HepG2 (cell line): ENCODE measurements at regions not wholly inside any gene's neighbourhood (a gene's known extent, or its start where the extent isn't known, plus 50 kb on each side); places are given as distances from the start of the nearest gene placed in this dataset.

Source experiments
- BCL6 ChIP-seq: IDR thresholded peaks from 2 replicates; pipeline ENCODE4 v1.6.1; 2016; ENCODE audit warnings: missing genetic modification reagents, missing compliant biosample characterization
- NBN ChIP-seq: fragments of 450-650 bp; conservative IDR thresholded peaks from 2 replicates; pipeline ENCODE4 v1.6.1; 2017
- RARG ChIP-seq: sonication (generic); formaldehyde crosslinking; IDR thresholded peaks from 2 replicates; pipeline ENCODE4 v1.4.0; 2020; ENCODE audit warnings: low read depth, mild to moderate bottlenecking, missing genetic modification reagents
- RBAK ChIP-seq: sonication (generic); formaldehyde crosslinking; IDR thresholded peaks from 2 replicates; pipeline ENCODE4 v1.5.1; 2020; ENCODE audit warnings: mild to moderate bottlenecking, missing genetic modification reagents
- SRSF1 ChIP-seq: fragments of 200-400 bp; formaldehyde crosslinking; optimal IDR thresholded peaks from 2 replicates; pipeline ENCODE3; 2017; ENCODE audit warnings: mild to moderate bottlenecking, low read depth, low read length, moderate library complexity
- TBP ChIP-seq: sonication (generic); formaldehyde crosslinking; IDR thresholded peaks from 2 replicates; pipeline ENCODE4 v1.5.0; 2020; ENCODE audit warnings: missing genetic modification reagents
- ZBTB40 ChIP-seq, 2 experiments: fragments of 450-650 bp in 1 of 2; sonication (generic) in 1 of 2; formaldehyde crosslinking in 1 of 2; IDR thresholded peaks; 2 replicates each; pipeline versions ENCODE4 v1.6.1 to v1.8.0; 2016 to 2022; ENCODE audit warnings: antibody characterized with exemption in 1 of 2, mild to moderate bottlenecking in 1 of 2, missing genetic modification reagents in 1 of 2
- ZNF326 ChIP-seq: sonication (generic); formaldehyde crosslinking; IDR thresholded peaks from 2 replicates; pipeline ENCODE4 v1.4.0; 2020; ENCODE audit warnings: missing genetic modification reagents, borderline replicate concordance
- ZNF468 ChIP-seq: sonication (generic); formaldehyde crosslinking; IDR thresholded peaks from 2 replicates; pipeline ENCODE4 v1.8.0; 2022; ENCODE audit warnings: mild to moderate bottlenecking, moderate library complexity, missing genetic modification reagents
- ZNF589 ChIP-seq: sonication (generic); formaldehyde crosslinking; conservative IDR thresholded peaks from 2 replicates; pipeline ENCODE4 v1.8.0; 2022; ENCODE audit warnings: mild to moderate bottlenecking, moderate library complexity, missing genetic modification reagents
- ZNF790 ChIP-seq: sonication (generic); formaldehyde crosslinking; IDR thresholded peaks from 2 replicates; pipeline ENCODE4 v1.8.0; 2022; ENCODE audit warnings: missing genetic modification reagents, mild to moderate bottlenecking, borderline replicate concordance
- TF ChIP-seq, protein P1 (sequence below): sonication (generic); formaldehyde crosslinking; IDR thresholded peaks from 2 replicates; pipeline ENCODE4 v1.4.0; 2020; ENCODE audit warnings: mild to moderate bottlenecking, low read depth, missing genetic modification reagents

DNA sequence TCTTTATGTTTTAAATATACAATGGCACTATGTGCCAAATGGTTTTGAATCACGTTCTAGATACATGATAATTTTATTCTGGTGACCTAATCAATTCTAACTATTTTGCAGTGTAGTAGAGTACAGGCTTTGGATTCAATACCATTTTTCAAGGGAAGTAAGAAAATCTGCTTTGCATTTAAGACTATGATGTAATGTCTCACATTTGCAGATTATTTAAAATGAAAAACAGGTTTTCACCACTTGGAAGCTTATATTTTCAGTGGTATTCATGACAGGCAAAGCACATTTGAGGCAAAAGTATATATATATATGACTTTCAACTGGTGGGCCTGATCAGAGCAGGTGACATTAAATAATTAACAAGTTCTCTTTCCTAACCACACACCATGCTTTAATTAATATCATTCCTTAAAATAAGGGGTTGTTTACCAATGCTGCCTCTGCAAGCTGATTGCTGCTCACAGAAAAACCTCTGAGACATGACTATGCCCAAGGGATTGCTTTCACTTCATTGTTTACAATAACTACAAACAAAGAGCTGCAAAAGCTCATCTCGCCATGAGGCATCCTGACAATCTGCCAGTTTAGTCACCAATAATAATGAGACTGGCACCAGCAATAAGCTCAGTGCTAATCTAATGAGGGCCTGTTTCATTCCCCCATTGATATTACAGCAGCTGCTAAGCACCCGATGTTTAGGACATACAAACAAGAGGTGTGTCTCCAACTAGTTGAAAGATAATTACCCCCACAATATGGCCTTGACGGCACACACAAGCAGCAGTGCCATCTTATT is 1176.0 kb upstream of the GJE1 start (continued):
- TF ChIP-seq ZBTB40 (IDR thresholded peaks at IDR 0.05): no peak
- no peak for TF ChIP-seq ZBTB40 (CRISPR knock-in tag; IDR thresholded peaks at IDR 0.05)
- no peak for TF ChIP-seq TBP (CRISPR knock-in tag)
- no peak for TF ChIP-seq SRSF1
- no peak for TF ChIP-seq BCL6 (CRISPR knock-in tag)
- TF ChIP-seq ZNF589: no peak
- TF ChIP-seq, protein P1, sequence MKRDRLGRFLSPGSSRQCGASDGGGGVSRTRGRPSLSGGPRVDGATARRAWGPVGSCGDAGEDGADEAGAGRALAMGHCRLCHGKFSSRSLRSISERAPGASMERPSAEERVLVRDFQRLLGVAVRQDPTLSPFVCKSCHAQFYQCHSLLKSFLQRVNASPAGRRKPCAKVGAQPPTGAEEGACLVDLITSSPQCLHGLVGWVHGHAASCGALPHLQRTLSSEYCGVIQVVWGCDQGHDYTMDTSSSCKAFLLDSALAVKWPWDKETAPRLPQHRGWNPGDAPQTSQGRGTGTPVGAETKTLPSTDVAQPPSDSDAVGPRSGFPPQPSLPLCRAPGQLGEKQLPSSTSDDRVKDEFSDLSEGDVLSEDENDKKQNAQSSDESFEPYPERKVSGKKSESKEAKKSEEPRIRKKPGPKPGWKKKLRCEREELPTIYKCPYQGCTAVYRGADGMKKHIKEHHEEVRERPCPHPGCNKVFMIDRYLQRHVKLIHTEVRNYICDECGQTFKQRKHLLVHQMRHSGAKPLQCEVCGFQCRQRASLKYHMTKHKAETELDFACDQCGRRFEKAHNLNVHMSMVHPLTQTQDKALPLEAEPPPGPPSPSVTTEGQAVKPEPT (CRISPR knock-in tag): no peak
- TF ChIP-seq NBN: no peak
- TF ChIP-seq ZNF326 (CRISPR knock-in tag): no peak
- no peak for TF ChIP-seq ZNF468 (CRISPR knock-in tag)
- no peak for TF ChIP-seq RBAK (CRISPR knock-in tag)
- TF ChIP-seq RARG (CRISPR knock-in tag): no peak
- TF ChIP-seq ZNF790 (CRISPR knock-in tag): no peak
